Nephron progenitor cell (in vitro differentiated cells): ENCODE measurements at regions not wholly inside any gene's neighbourhood (a gene's known extent, or its start where the extent isn't known, plus 50 kb on each side); places are given as distances from the start of the nearest gene placed in this dataset.

Source experiments
- DNase-seq: peaks from one replicate; pipeline ENCODE4 v3.0.0; 2021
- H3K27ac Mint-ChIP-seq: 2 replicates; pipeline ENCODE4 v1.8.0; 2021; ENCODE audit warnings: mild to moderate bottlenecking, moderate library complexity, mixed read lengths
- H3K27me3 Mint-ChIP-seq: 2 replicates; pipeline ENCODE4 v1.8.0; 2021; ENCODE audit warnings: mild to moderate bottlenecking, low read depth, mixed read lengths; ENCODE audit not compliant: poor library complexity
- H3K36me3 Mint-ChIP-seq: 2 replicates; pipeline ENCODE4 v1.8.0; 2021; ENCODE audit warnings: low read depth, mixed read lengths
- H3K4me1 Mint-ChIP-seq: 2 replicates; pipeline ENCODE4 v1.8.0; 2021; ENCODE audit warnings: mixed read lengths
- H3K4me3 Mint-ChIP-seq: 2 replicates; pipeline ENCODE4 v1.8.0; 2021; ENCODE audit warnings: mild to moderate bottlenecking, moderate library complexity, mixed read lengths
- H3K9me3 Mint-ChIP-seq: 2 replicates; pipeline ENCODE4 v1.8.0; 2021; ENCODE audit warnings: mild to moderate bottlenecking, moderate library complexity, mixed read lengths
- TF ChIP-seq, protein P1 (sequence below): fragments of 200-600 bp; sonication (generic); IDR thresholded peaks from 2 replicates; pipeline ENCODE4 v1.5.0; 2021; ENCODE audit warnings: antibody characterized with exemption

- Mint-ChIP-seq H3K9me3 (peaks cover 27% of the 10 kb centered on the region), H3K4me3 (no peak overlapping the region), H3K27me3 (no peaks in the 10 kb centered on the region), H3K36me3 (no peaks in the 10 kb centered on the region), H3K4me1 (no peaks in the 10 kb centered on the region), H3K27ac (no peak overlapping the region)
- DNase-seq: peak; percentile 28
- TF ChIP-seq, protein P1, sequence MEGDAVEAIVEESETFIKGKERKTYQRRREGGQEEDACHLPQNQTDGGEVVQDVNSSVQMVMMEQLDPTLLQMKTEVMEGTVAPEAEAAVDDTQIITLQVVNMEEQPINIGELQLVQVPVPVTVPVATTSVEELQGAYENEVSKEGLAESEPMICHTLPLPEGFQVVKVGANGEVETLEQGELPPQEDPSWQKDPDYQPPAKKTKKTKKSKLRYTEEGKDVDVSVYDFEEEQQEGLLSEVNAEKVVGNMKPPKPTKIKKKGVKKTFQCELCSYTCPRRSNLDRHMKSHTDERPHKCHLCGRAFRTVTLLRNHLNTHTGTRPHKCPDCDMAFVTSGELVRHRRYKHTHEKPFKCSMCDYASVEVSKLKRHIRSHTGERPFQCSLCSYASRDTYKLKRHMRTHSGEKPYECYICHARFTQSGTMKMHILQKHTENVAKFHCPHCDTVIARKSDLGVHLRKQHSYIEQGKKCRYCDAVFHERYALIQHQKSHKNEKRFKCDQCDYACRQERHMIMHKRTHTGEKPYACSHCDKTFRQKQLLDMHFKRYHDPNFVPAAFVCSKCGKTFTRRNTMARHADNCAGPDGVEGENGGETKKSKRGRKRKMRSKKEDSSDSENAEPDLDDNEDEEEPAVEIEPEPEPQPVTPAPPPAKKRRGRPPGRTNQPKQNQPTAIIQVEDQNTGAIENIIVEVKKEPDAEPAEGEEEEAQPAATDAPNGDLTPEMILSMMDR: peak; percentile 38
These were observed 257.2 kb downstream of the MRPL39 start for GRCh38 chr21:25350056-25350455.

GRCh38 chr21:25343774-25344545 is 263.3 kb downstream of the MRPL39 start:
- H3K9me3 Mint-ChIP-seq: peaks cover 19% of the 10 kb centered on the region
- TF ChIP-seq, protein P1: no peak
- H3K4me1 Mint-ChIP-seq: no peaks in the 10 kb centered on the region
- peaks cover 3% of the 10 kb centered on the region for H3K27me3 Mint-ChIP-seq
- no peak overlapping the region for H3K4me3 Mint-ChIP-seq
- H3K36me3 Mint-ChIP-seq: no peaks in the 10 kb centered on the region
- DNase-seq: no peak
- no peak overlapping the region for H3K27ac Mint-ChIP-seq

DNA sequence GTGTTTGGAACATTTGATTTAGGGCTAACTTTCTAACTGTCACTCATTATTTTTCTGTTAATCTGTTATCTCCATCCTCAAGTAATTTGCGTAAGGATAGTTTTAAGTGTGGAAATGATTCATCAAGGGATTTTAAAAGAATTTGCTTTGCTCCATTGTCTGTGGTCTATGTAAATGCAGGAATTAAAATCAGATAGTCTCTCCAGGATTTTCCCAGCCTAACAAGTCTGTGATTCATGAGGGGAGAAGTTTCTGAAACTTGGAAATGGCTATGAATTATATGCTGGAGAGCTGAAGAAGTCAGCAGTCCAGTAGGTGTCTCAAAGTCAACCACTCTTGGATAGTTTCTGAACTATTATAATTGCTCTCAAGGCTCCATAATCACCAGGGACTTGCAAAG is 264.5 kb downstream of the MRPL39 start:
- H3K27me3 Mint-ChIP-seq: peaks cover 3% of the 10 kb centered on the region
- TF ChIP-seq, protein P1: no peak
- H3K4me3 Mint-ChIP-seq: no peak overlapping the region
- H3K27ac Mint-ChIP-seq: no peak overlapping the region
- no peak for DNase-seq
- no peaks in the 10 kb centered on the region for H3K4me1 Mint-ChIP-seq
- peaks cover 12% of the 10 kb centered on the region for H3K9me3 Mint-ChIP-seq
- no peaks in the 10 kb centered on the region for H3K36me3 Mint-ChIP-seq

DNA sequence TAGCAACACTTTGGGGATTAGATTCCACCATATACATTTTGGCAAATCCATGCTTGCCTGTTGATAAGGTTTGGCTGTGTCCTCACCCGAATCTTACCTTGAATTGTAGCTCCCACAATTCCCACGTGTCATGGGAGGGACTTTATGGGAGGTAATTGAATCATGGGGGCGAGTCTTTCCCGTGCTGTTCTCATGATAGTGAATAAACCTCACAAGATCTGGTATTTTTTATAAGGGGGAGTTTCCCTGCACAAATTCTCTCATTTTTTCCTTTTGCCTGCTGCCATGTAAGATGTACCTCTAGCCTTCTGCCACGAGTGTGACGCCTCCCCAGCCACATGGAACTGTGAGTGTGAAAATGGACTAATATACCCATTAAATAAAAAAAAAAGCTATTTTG is 265.3 kb downstream of the MRPL39 start:
- no peak overlapping the region for H3K27ac Mint-ChIP-seq
- peaks cover 4% of the 10 kb centered on the region for H3K9me3 Mint-ChIP-seq
- H3K27me3 Mint-ChIP-seq: peaks cover 3% of the 10 kb centered on the region
- no peaks in the 10 kb centered on the region for H3K36me3 Mint-ChIP-seq
- H3K4me3 Mint-ChIP-seq: no peak overlapping the region
- H3K4me1 Mint-ChIP-seq: no peaks in the 10 kb centered on the region
- no peak for DNase-seq
- TF ChIP-seq, protein P1: no peak

GRCh38 chr21:25338415-25338814 is 268.9 kb downstream of the MRPL39 start:
- H3K27me3 Mint-ChIP-seq: peaks cover 3% of the 10 kb centered on the region
- TF ChIP-seq, protein P1: no peak
- H3K4me3 Mint-ChIP-seq: no peak overlapping the region
- no peaks in the 10 kb centered on the region for H3K36me3 Mint-ChIP-seq
- no peak for DNase-seq
- no peak overlapping the region for H3K27ac Mint-ChIP-seq
- H3K4me1 Mint-ChIP-seq: no peaks in the 10 kb centered on the region
- no peaks in the 10 kb centered on the region for H3K9me3 Mint-ChIP-seq
